ENCODE measurements at regions not wholly inside any gene's neighbourhood (a gene's known extent, or its start where the extent isn't known, plus 50 kb on each side); places are given as distances from the start of the nearest gene placed in this dataset.

- Mint-ChIP-seq H3K36me3 (ENCODE audit: insufficient read depth, unreplicated experiment) (no peaks in the 10 kb centered on the region), H3K27me3 (ENCODE audit: insufficient read depth, unreplicated experiment) (peaks cover 5% of the 10 kb centered on the region), H3K27ac (ENCODE audit: unreplicated experiment) (no peak overlapping the region), H3K4me1 (ENCODE audit: low read depth, unreplicated experiment) (no peaks in the 10 kb centered on the region), H3K4me3 (ENCODE audit: unreplicated experiment) (no peak overlapping the region), H3K9me3 (ENCODE audit: unreplicated experiment) (no peaks in the 10 kb centered on the region)
- H3K36me3 ChIP-seq (ENCODE audit: control insufficient read depth, insufficient read depth, low read length), result no peaks in the 10 kb centered on the region
- no peaks in the 10 kb centered on the region for H3K4me1 ChIP-seq
- no peak for DNase-seq
- no peaks in the 10 kb centered on the region for H3K9me3 ChIP-seq
- intact Hi-C loops (cut with micrococcal nuclease; ENCODE audit: unreplicated experiment), result no loop called here
- ChIA-PET POLR2A (no interaction called here), CTCF (no interaction called here)
- BruUV-seq (replicated peaks), result no TSS peak
- no peak overlapping the region for H3K4me3 ChIP-seq (ENCODE audit: low read depth, low read length)
- no peaks in the 10 kb centered on the region for H3K27me3 ChIP-seq (replicated peaks; ENCODE audit: control insufficient read depth, insufficient read depth, low read length)
- no peak for TF ChIP-seq CTCF (IDR thresholded peaks at IDR 0.05; ENCODE audit: insufficient read depth in 1 of 2, low read depth in 1 of 2, low read length in 1 of 2, severe bottlenecking in 1 of 2, unreplicated experiment in 1 of 2)
These were observed 122.9 kb upstream of the ADAMTSL1 start for GRCh38 chr9:18350995-18351595.

- no peaks in the 10 kb centered on the region for H3K9me3 Mint-ChIP-seq (ENCODE audit: unreplicated experiment)
- CTCF ChIA-PET, result no interaction called here
- POLR2A ChIA-PET, result no interaction called here
These were observed 121.2 kb upstream of the ADAMTSL1 start for GRCh38 chr9:18352711-18353110.

GRCh38 chr9:18353473-18353872, 120.5 kb upstream of the ADAMTSL1 start:
- ChIA-PET POLR2A (no interaction called here), CTCF (no interaction called here)
- BruUV-seq (replicated peaks), result no TSS peak
- TF ChIP-seq CTCF (IDR thresholded peaks at IDR 0.05; ENCODE audit: insufficient read depth in 1 of 2, low read depth in 1 of 2, low read length in 1 of 2, severe bottlenecking in 1 of 2, unreplicated experiment in 1 of 2), result no peak
- no peaks in the 10 kb centered on the region for H3K4me1 ChIP-seq
- no peak for DNase-seq
- Mint-ChIP-seq H3K27ac (ENCODE audit: unreplicated experiment) (no peak overlapping the region), H3K27me3 (ENCODE audit: insufficient read depth, unreplicated experiment) (peaks cover 2% of the 10 kb centered on the region), H3K4me3 (ENCODE audit: unreplicated experiment) (no peak overlapping the region), H3K4me1 (ENCODE audit: low read depth, unreplicated experiment) (no peaks in the 10 kb centered on the region), H3K36me3 (ENCODE audit: insufficient read depth, unreplicated experiment) (no peaks in the 10 kb centered on the region), H3K9me3 (ENCODE audit: unreplicated experiment) (no peaks in the 10 kb centered on the region)
- H3K9me3 ChIP-seq, result no peaks in the 10 kb centered on the region
- no peaks in the 10 kb centered on the region for H3K36me3 ChIP-seq (ENCODE audit: control insufficient read depth, insufficient read depth, low read length)
- intact Hi-C loops (cut with micrococcal nuclease; ENCODE audit: unreplicated experiment), result no loop called here
- H3K4me3 ChIP-seq (ENCODE audit: low read depth, low read length), result no peak overlapping the region
- no peaks in the 10 kb centered on the region for H3K27me3 ChIP-seq (replicated peaks; ENCODE audit: control insufficient read depth, insufficient read depth, low read length)

More at GRCh38 chr9:18352711-18353110, 121.2 kb upstream of the ADAMTSL1 start:
- TF ChIP-seq CTCF (IDR thresholded peaks at IDR 0.05; ENCODE audit: insufficient read depth in 1 of 2, low read depth in 1 of 2, low read length in 1 of 2, severe bottlenecking in 1 of 2, unreplicated experiment in 1 of 2), result no peak
- no peaks in the 10 kb centered on the region for H3K4me1 Mint-ChIP-seq (ENCODE audit: low read depth, unreplicated experiment)
- H3K27me3 Mint-ChIP-seq (ENCODE audit: insufficient read depth, unreplicated experiment), result peaks cover 5% of the 10 kb centered on the region
- no peak overlapping the region for H3K4me3 Mint-ChIP-seq (ENCODE audit: unreplicated experiment)
- no peaks in the 10 kb centered on the region for H3K9me3 ChIP-seq
- H3K27me3 ChIP-seq (replicated peaks; ENCODE audit: control insufficient read depth, insufficient read depth, low read length), result no peaks in the 10 kb centered on the region
- H3K27ac Mint-ChIP-seq (ENCODE audit: unreplicated experiment), result no peak overlapping the region
- DNase-seq, result no peak
- intact Hi-C loops (cut with micrococcal nuclease; ENCODE audit: unreplicated experiment), result no loop called here
- no peak overlapping the region for H3K4me3 ChIP-seq (ENCODE audit: low read depth, low read length)
- no TSS peak for BruUV-seq (replicated peaks)
- H3K36me3 ChIP-seq (ENCODE audit: control insufficient read depth, insufficient read depth, low read length), result no peaks in the 10 kb centered on the region
- H3K36me3 Mint-ChIP-seq (ENCODE audit: insufficient read depth, unreplicated experiment), result no peaks in the 10 kb centered on the region
- no peaks in the 10 kb centered on the region for H3K4me1 ChIP-seq
